A549 (cell line): ENCODE measurements at regions not wholly inside any gene's neighbourhood (a gene's known extent, or its start where the extent isn't known, plus 50 kb on each side); places are given as distances from the start of the nearest gene placed in this dataset.
"Not testable (repeated sequence)": the region's sequence is repeated elsewhere in the genome, so short reads cannot be mapped to it uniquely, and the experiment has no call there.

Source experiments
- ATAC-seq, 2 experiments: fragments of 200-7000 bp in 1 of 2; fragments of >200 bp in 1 of 2; cut with Nextera tagmentation in 1 of 2; cut with Tn5 transposase in 1 of 2; 3 replicates each; pipeline versions ENCODE4 v1.8.0 to v1.9.1; 2018 to 2020; ENCODE audit warnings: mild to moderate bottlenecking in 1 of 2, moderate library complexity in 1 of 2
- CTCF ChIA-PET: fragments of 300-600 bp; sonication (Branson Sonifier 250); formaldehyde crosslinking; extraction: SDS; loops from one replicate; lab custom pipeline; 2021; ENCODE audit warnings: antibody characterized with exemption, inconsistent platforms; lab: Yijun Ruan, JAX
- POLR2A ChIA-PET: fragments of 350-600 bp; formaldehyde crosslinking; extraction: SDS; loops from one replicate; lab custom pipeline; 2021; ENCODE audit warnings: antibody characterized with exemption, inconsistent platforms; lab: Yijun Ruan, JAX
- DNase-seq, 2 experiments: peaks; one replicate each; pipeline versions ENCODE4 v3.0.0 to v3.0.0-alpha.2; 2011 to 2016; ENCODE audit warnings: low read depth in 1 of 2, low spot score in 1 of 2
- FAIRE-seq: peaks from 2 replicates; lab custom pipeline; 2011; peaks lifted over from hg19 to GRCh38; lab: Jason Lieb, UNC
- H3K27ac ChIP-seq, 2 experiments: fragments of >200 bp; sonication (Bioruptor Twin); formaldehyde crosslinking; 3 replicates each; pipeline ENCODE4 v1.5.1; 2016 to 2017
- H3K4me1 ChIP-seq: fragments of >200 bp; sonication (Bioruptor Twin); formaldehyde crosslinking; 3 replicates; pipeline ENCODE4 v1.6.1; 2016
- H3K4me2 ChIP-seq: fragments of >200 bp; sonication (Bioruptor Twin); formaldehyde crosslinking; 3 replicates; pipeline ENCODE4 v1.6.1; 2016
- H3K4me3 ChIP-seq: fragments of >200 bp; sonication (Bioruptor Twin); formaldehyde crosslinking; 3 replicates; pipeline ENCODE4 v1.5.1; 2016
- H3K9me3 ChIP-seq: fragments of >200 bp; sonication (Bioruptor Twin); formaldehyde crosslinking; 3 replicates; pipeline ENCODE4 v1.6.1; 2016
- CBX2 ChIP-seq: fragments of 200-600 bp; sonication (generic); IDR thresholded peaks from 2 replicates; pipeline ENCODE4 v1.6.1; 2016; ENCODE audit warnings: low read depth, mild to moderate bottlenecking, borderline replicate concordance
- CHD2 ChIP-seq: fragments of 150-350 bp; IDR thresholded peaks from 2 replicates; pipeline ENCODE4 v1.6.1; 2014; ENCODE audit warnings: low read length; ENCODE audit not compliant: partially characterized antibody
- EHF ChIP-seq: fragments of 250-450 bp; sonication (Bioruptor Pico); IDR thresholded peaks from 2 replicates; pipeline ENCODE4 v1.5.0; 2020; ENCODE audit warnings: mild to moderate bottlenecking
- FOSB ChIP-seq: fragments of 250-450 bp; sonication (Bioruptor Pico); IDR thresholded peaks from 2 replicates; pipeline ENCODE4 v1.5.0; 2020; ENCODE audit warnings: mild to moderate bottlenecking, moderate library complexity
- FOSL2 ChIP-seq, 2 experiments: fragments of 450-650 bp in 1 of 2; fragments of >200 bp in 1 of 2; sonication (Bioruptor Twin) in 1 of 2; formaldehyde crosslinking; IDR thresholded peaks; 2 replicates each; pipeline versions ENCODE4 v1.5.0 to v1.6.1; 2016 to 2020; ENCODE audit warnings: mild to moderate bottlenecking in 1 of 2, moderate library complexity in 1 of 2
- HDAC2 ChIP-seq: fragments of 200-600 bp; sonication (generic); IDR thresholded peaks from 2 replicates; pipeline ENCODE4 v1.6.1; 2016
- HOXA7 ChIP-seq: fragments of 250-450 bp; sonication (Bioruptor Pico); IDR thresholded peaks from 2 replicates; pipeline ENCODE4 v1.5.0; 2020; ENCODE audit warnings: mild to moderate bottlenecking, moderate library complexity
- JUN ChIP-seq, 2 experiments: fragments of >200 bp; sonication (Bioruptor Twin); formaldehyde crosslinking; IDR thresholded peaks; 2 replicates in 1 of 2; 3 replicates in 1 of 2; pipeline ENCODE4 v1.6.1; 2016 to 2017
- RFX5 ChIP-seq: fragments of 450-650 bp; IDR thresholded peaks from 2 replicates; pipeline ENCODE4 v1.7.1; 2014; ENCODE audit warnings: antibody characterized with exemption, mild to moderate bottlenecking, moderate library complexity
- RNF2 ChIP-seq: fragments of 200-600 bp; sonication (generic); IDR thresholded peaks from 2 replicates; pipeline ENCODE4 v1.6.1; 2016; ENCODE audit warnings: low read depth, mild to moderate bottlenecking, antibody characterized with exemption, moderate library complexity, borderline replicate concordance
- SREBF2 ChIP-seq: fragments of 450-650 bp; IDR thresholded peaks from 2 replicates; pipeline ENCODE4 v1.6.1; 2014; ENCODE audit warnings: mild to moderate bottlenecking, moderate library complexity
- ZC3H11A ChIP-seq: fragments of 450-650 bp; IDR thresholded peaks from 2 replicates; pipeline ENCODE4 v1.6.1; 2014; ENCODE audit warnings: antibody characterized with exemption, mild to moderate bottlenecking
- ZFP36 ChIP-seq: fragments of 450-650 bp; IDR thresholded peaks from 2 replicates; pipeline ENCODE4 v1.6.1; 2014; ENCODE audit warnings: borderline replicate concordance; ENCODE audit not compliant: partially characterized antibody
- WGBS: methylation state at CpG from one replicate; pipeline ENCODE4 v1.1.6; 2017; ENCODE audit errors: missing lambda C conversion rate; 5-methylcytosine and 5-hydroxymethylcytosine counted together
- TF ChIP-seq, protein P1 (sequence below): fragments of >200 bp; sonication (Bioruptor Twin); formaldehyde crosslinking; IDR thresholded peaks from 3 replicates; pipeline ENCODE4 v1.6.1; 2016
- TF ChIP-seq, protein P2 (sequence below): fragments of 450-650 bp; IDR thresholded peaks from 2 replicates; pipeline ENCODE4 v1.6.1; 2014; ENCODE audit warnings: antibody characterized with exemption
- TF ChIP-seq, protein P3 (sequence below): fragments of 150-350 bp; IDR thresholded peaks from 2 replicates; pipeline ENCODE4 v1.6.1; 2014; ENCODE audit warnings: low read depth, mild to moderate bottlenecking, low read length
- TF ChIP-seq, protein P4 (sequence below): IDR thresholded peaks from 2 replicates; pipeline ENCODE4 v1.6.1; 2012

DNA sequence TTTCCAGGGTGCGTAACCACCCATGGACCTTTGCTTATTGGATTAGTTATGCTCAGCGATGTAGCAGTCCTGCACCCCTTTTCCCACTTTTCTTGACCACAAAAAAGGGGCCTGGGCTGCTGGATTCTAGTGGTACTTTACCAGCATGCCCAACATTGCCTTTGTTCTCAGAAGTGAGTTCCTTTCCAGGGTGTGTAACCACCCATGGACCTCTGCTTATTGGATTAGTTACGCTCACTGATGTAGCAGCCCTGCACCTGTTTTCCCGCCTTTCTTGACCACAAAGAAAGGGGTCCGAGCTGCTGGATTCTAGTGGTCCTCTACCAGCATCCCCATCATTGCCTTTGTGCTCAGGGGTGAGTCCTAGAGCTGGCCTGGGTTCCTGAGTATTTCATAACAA, 138.2 kb downstream of the COX18 start (continued):
- TF ChIP-seq RNF2 (no peak), ZFP36 (no peak)
- TF ChIP-seq, protein P1, sequence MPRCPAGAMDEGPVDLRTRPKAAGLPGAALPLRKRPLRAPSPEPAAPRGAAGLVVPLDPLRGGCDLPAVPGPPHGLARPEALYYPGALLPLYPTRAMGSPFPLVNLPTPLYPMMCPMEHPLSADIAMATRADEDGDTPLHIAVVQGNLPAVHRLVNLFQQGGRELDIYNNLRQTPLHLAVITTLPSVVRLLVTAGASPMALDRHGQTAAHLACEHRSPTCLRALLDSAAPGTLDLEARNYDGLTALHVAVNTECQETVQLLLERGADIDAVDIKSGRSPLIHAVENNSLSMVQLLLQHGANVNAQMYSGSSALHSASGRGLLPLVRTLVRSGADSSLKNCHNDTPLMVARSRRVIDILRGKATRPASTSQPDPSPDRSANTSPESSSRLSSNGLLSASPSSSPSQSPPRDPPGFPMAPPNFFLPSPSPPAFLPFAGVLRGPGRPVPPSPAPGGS = no peak

DNA sequence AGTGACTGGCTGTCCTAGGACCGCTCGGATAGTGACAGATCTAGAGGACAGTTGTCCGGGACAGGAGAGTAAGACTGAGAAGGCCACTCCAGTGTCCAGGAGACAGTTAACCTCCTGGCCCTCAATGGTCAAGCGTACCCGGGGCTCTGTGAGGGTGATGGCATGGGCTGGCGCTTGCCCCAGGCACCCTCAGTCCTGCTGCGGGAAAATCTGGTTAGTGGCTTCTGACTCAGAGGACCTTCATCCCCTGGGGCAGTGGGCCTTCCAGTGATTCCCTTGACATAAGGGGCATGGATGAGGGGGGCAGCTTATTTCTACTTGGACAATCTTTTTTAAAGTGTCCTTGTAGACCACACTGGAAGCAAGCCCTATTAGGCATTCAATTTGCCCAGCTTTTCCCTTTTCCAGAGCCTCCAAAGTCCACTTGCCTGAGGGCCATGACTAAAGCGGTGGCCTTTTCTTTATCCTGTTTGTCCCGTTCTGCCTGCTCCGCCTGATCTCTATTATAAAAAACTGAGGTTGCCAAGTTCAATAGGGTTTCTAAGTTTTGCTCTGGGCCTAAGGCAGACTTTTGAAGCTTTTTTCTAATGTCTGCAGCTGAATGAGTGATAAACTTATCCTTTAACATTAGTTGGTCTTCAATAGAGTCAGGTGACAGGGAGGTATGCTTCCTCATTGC, 139.8 kb downstream of the COX18 start:
- H3K4me2 ChIP-seq, POLR2A ChIA-PET, DNase-seq, H3K4me1 ChIP-seq, H3K27ac ChIP-seq, ATAC-seq, H3K9me3 ChIP-seq, H3K4me3 ChIP-seq, CTCF ChIA-PET, FAIRE-seq: not testable (repeated sequence)
- WGBS = 79% methylated on average over 10 of the region's 10 CpGs

DNA sequence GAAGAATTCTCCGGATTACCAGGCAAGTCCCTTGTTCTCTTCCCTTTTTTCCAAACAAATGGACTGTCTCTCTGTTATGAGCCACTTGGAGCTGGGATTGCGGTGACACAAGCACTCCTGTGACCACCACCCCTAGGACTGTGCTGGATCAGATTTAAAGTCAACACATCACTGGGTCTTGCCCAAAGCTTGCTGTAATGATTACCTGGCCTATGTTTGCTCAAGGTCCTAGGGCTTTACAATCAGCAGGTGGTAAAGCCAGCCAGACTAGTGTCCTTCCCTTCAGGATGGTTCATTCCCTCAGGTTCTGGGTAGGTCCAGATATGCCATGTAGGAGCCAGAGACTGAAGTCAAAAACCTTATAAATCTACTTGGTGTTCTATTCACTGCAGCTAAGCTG, 144.7 kb downstream of the COX18 start:
- ATAC-seq = no peak
- ChIA-PET CTCF (no interaction called here), POLR2A (no interaction called here)
- TF ChIP-seq JUN (IDR thresholded peaks at IDR 0.05) (no peak), RFX5 (no peak), CBX2 (no peak), HOXA7 (CRISPR knock-in tag) (no peak), HDAC2 (no peak), FOSL2 (IDR thresholded peaks at IDR 0.05) (no peak), FOSL2 (CRISPR knock-in tag; IDR thresholded peaks at IDR 0.05) (no peak), RNF2 (no peak), ZC3H11A (no peak), EHF (CRISPR knock-in tag) (no peak), FOSB (CRISPR knock-in tag) (no peak)
- TF ChIP-seq, protein P2, sequence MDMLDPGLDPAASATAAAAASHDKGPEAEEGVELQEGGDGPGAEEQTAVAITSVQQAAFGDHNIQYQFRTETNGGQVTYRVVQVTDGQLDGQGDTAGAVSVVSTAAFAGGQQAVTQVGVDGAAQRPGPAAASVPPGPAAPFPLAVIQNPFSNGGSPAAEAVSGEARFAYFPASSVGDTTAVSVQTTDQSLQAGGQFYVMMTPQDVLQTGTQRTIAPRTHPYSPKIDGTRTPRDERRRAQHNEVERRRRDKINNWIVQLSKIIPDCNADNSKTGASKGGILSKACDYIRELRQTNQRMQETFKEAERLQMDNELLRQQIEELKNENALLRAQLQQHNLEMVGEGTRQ = no peak
- TF ChIP-seq, protein P3, sequence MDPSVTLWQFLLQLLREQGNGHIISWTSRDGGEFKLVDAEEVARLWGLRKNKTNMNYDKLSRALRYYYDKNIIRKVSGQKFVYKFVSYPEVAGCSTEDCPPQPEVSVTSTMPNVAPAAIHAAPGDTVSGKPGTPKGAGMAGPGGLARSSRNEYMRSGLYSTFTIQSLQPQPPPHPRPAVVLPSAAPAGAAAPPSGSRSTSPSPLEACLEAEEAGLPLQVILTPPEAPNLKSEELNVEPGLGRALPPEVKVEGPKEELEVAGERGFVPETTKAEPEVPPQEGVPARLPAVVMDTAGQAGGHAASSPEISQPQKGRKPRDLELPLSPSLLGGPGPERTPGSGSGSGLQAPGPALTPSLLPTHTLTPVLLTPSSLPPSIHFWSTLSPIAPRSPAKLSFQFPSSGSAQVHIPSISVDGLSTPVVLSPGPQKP = no peak
- DNase-seq = no peak
- Histone ChIP-seq H3K4me1 (no peaks in the 10 kb centered on the region), H3K9me3 (no peaks in the 10 kb centered on the region), H3K27ac (no peak overlapping the region), H3K4me3 (no peak overlapping the region), H3K4me2 (no peak overlapping the region)
- 65% methylated on average over 2 of the region's 2 CpGs for WGBS
- FAIRE-seq = no peak

DNA sequence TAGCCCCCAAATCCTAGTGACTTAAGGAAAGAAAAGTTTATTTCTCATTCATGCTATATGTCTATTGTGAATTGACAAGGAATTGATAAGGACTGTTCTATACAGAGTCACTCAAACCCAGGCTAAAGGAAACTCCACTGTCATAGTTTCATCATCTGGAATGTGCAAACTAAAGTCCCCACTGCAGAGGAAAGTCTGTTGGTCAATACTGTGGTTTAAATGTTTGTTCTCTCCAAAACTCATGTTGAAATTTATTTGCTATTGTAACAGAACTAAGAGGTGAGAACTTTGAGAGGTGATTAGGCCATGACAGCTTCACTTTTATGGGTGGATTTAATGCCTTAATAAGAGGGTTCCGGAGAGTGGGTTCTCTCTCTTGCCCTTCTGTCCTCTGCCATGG, 149.6 kb downstream of the COX18 start:
- Histone ChIP-seq H3K4me1 (no peaks in the 10 kb centered on the region), H3K4me2 (no peak overlapping the region), H3K9me3 (no peaks in the 10 kb centered on the region), H3K4me3 (no peak overlapping the region), H3K27ac (no peak overlapping the region)
- DNase-seq (no peak), FAIRE-seq (no peak), ATAC-seq (no peak)
- TF ChIP-seq SREBF2 (no peak), CHD2 (no peak)
- TF ChIP-seq, protein P4, sequence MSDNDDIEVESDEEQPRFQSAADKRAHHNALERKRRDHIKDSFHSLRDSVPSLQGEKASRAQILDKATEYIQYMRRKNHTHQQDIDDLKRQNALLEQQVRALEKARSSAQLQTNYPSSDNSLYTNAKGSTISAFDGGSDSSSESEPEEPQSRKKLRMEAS = no peak
- WGBS = 100% methylated on average over 1 of the region's 1 CpG
- POLR2A ChIA-PET = no interaction called here
- CTCF ChIA-PET = no interaction called here
